Uterus (tissue), 3 donors: ENCODE measurements at regions not wholly inside any gene's neighbourhood (a gene's known extent, or its start where the extent isn't known, plus 50 kb on each side); places are given as distances from the start of the nearest gene placed in this dataset.

Source experiments
- DNase-seq, 2 donors: peaks; one replicate each; pipeline ENCODE4 v3.0.0-alpha.2; 2019 to 2020
- H3K27ac ChIP-seq, 2 donors: fragments of 200-600 bp; sonication (generic); 1 replicate in 1 of 2; 2 replicates in 1 of 2; pipeline ENCODE4 v1.5.1; 2016 to 2018
- H3K27me3 ChIP-seq, 2 donors: fragments of 200-600 bp; sonication (generic); one replicate each; pipeline ENCODE4 v1.5.1; 2018 to 2019; ENCODE audit warnings: control low read depth in 1 of 2
- H3K36me3 ChIP-seq, 2 donors: fragments of 200-600 bp; sonication (generic); one replicate each; pipeline ENCODE4 v1.5.1; 2019; ENCODE audit warnings: control low read depth in 1 of 2
- H3K4me1 ChIP-seq, 2 donors: fragments of 200-600 bp; sonication (generic); one replicate each; pipeline ENCODE4 v1.5.1; 2018 to 2019; ENCODE audit warnings: control low read depth in 1 of 2
- H3K4me3 ChIP-seq, 2 donors: fragments of 200-600 bp; sonication (generic); 1 replicate in 1 of 2; 2 replicates in 1 of 2; pipeline ENCODE4 v1.5.1; 2018 to 2019; ENCODE audit warnings: mild to moderate bottlenecking in 1 of 2
- H3K9me3 ChIP-seq, 2 donors: fragments of 200-600 bp; sonication (generic); one replicate each; pipeline ENCODE4 v1.5.1; 2019; ENCODE audit warnings: control low read depth in 1 of 2
- CTCF ChIP-seq, 4 experiments: fragments of 200-600 bp in 2 of 4; fragments of 450-650 bp in 2 of 4; sonication (generic) in 2 of 4; IDR thresholded peaks; one replicate each; pipeline ENCODE4 v1.5.1; 2016 to 2019; ENCODE audit warnings: antibody characterized with exemption in 4 of 4, mild to moderate bottlenecking in 2 of 4, moderate library complexity in 1 of 4
- POLR2A ChIP-seq, 2 donors: fragments of 450-650 bp; IDR thresholded peaks; one replicate each; pipeline ENCODE4 v1.6.1; 2016; ENCODE audit warnings: antibody characterized with exemption in 2 of 2, mild to moderate bottlenecking in 1 of 2, moderate library complexity in 1 of 2
- intact Hi-C: fragments of 100-400 bp; cut with DNase I; formaldehyde crosslinking; loops from one replicate; pipeline ENCODE4 v1.15.1; 2023; ENCODE audit warnings: low total_unique reads
- donor health status: DM: yes; HTN: yes; CAD: no.

GRCh38 chr9:12394105-12394504 lies 299.1 kb upstream of the TYRP1 start:
- Histone ChIP-seq H3K27ac (no peak overlapping the region), H3K36me3 (no peaks in the 10 kb centered on the region), H3K4me3 (no peak overlapping the region), H3K9me3 (no peaks in the 10 kb centered on the region), H3K4me1 (no peaks in the 10 kb centered on the region), H3K27me3 (no peaks in the 10 kb centered on the region)
- DNase-seq: no peak
- intact Hi-C loops: no loop called here
- no peak for TF ChIP-seq POLR2A (IDR thresholded peaks at IDR 0.05)
- no peak for TF ChIP-seq CTCF (IDR thresholded peaks at IDR 0.05)

GRCh38 chr9:12403721-12404120 lies 289.5 kb upstream of the TYRP1 start:
- intact Hi-C loops: no loop called here
- no peaks in the 10 kb centered on the region for H3K9me3 ChIP-seq

GRCh38 chr9:12413986-12414385 lies 279.2 kb upstream of the TYRP1 start:
- Histone ChIP-seq H3K9me3 (no peaks in the 10 kb centered on the region), H3K4me1 (no peaks in the 10 kb centered on the region), H3K27me3 (no peaks in the 10 kb centered on the region), H3K27ac (no peak overlapping the region), H3K36me3 (no peaks in the 10 kb centered on the region), H3K4me3 (no peak overlapping the region)
- intact Hi-C loops: no loop called here
- no peak for TF ChIP-seq POLR2A (IDR thresholded peaks at IDR 0.05)
- TF ChIP-seq CTCF (IDR thresholded peaks at IDR 0.05): no peak
- no peak for DNase-seq

More at GRCh38 chr9:12403721-12404120, 289.5 kb upstream of the TYRP1 start:
- H3K27ac ChIP-seq: no peak overlapping the region
- no peaks in the 10 kb centered on the region for H3K4me1 ChIP-seq
- no peaks in the 10 kb centered on the region for H3K36me3 ChIP-seq
- TF ChIP-seq POLR2A (IDR thresholded peaks at IDR 0.05) (no peak), CTCF (IDR thresholded peaks at IDR 0.05) (no peak)
- H3K27me3 ChIP-seq: no peaks in the 10 kb centered on the region
- no peak for DNase-seq
- H3K4me3 ChIP-seq: no peak overlapping the region

- Histone ChIP-seq H3K4me1 (no peaks in the 10 kb centered on the region), H3K4me3 (no peak overlapping the region), H3K27ac (no peak overlapping the region), H3K36me3 (no peaks in the 10 kb centered on the region), H3K27me3 (no peaks in the 10 kb centered on the region), H3K9me3 (no peaks in the 10 kb centered on the region)
- intact Hi-C loops: no loop called here
- TF ChIP-seq CTCF (IDR thresholded peaks at IDR 0.05): no peak
- DNase-seq: no peak
Observed at GRCh38 chr9:12414514-12414913, 278.7 kb upstream of the TYRP1 start.

GRCh38 chr9:12415361-12415760 lies 277.8 kb upstream of the TYRP1 start:
- H3K4me1 ChIP-seq: no peaks in the 10 kb centered on the region
- no peaks in the 10 kb centered on the region for H3K9me3 ChIP-seq
- TF ChIP-seq CTCF (IDR thresholded peaks at IDR 0.05): no peak
- TF ChIP-seq POLR2A (IDR thresholded peaks at IDR 0.05): no peak
- H3K36me3 ChIP-seq: no peaks in the 10 kb centered on the region
- no peaks in the 10 kb centered on the region for H3K27me3 ChIP-seq
- intact Hi-C loops: no loop called here
- H3K27ac ChIP-seq: no peak overlapping the region
- no peak overlapping the region for H3K4me3 ChIP-seq
- no peak for DNase-seq
